ENCODE measurements at regions not wholly inside any gene's neighbourhood (a gene's known extent, or its start where the extent isn't known, plus 50 kb on each side); places are given as distances from the start of the nearest gene placed in this dataset.

GRCh38 chr9:115498303-115498702 lies 380.3 kb upstream of the TNC start:
- no peak for TF ChIP-seq CTCF (IDR thresholded peaks at IDR 0.05; ENCODE audit: low read length)
- no peak for TF ChIP-seq EZH2 (optimal IDR thresholded peaks at IDR 0.05; ENCODE audit: low read depth, low read length)
